Hindlimb muscle (tissue), 1 donor: ENCODE measurements at regions not wholly inside any gene's neighbourhood (a gene's known extent, or its start where the extent isn't known, plus 50 kb on each side); places are given as distances from the start of the nearest gene placed in this dataset.
A peak's percentile ranks its signal among the peaks of the same experiment; 100 is the strongest.
"Not testable (repeated sequence)": the region's sequence is repeated elsewhere in the genome, so short reads cannot be mapped to it uniquely, and the experiment has no call there.

Source experiments
- DNase-seq: peaks from one replicate; pipeline ENCODE4 v3.0.0-alpha.2; 2013

GRCh38 chr6:22749696-22750095, 180.3 kb downstream of the HDGFL1 start:
- DNase-seq = no peak

- DNase-seq = no peak
Measured at GRCh38 chr6:22751223-22751622, 181.9 kb downstream of the HDGFL1 start.

GRCh38 chr6:22752522-22752921, 183.2 kb downstream of the HDGFL1 start:
- no peak for DNase-seq

- no peak for DNase-seq
Measured at GRCh38 chr6:22754061-22754460, 184.7 kb downstream of the HDGFL1 start.

- DNase-seq = no peak
Measured at GRCh38 chr6:22755605-22756004, 186.2 kb downstream of the HDGFL1 start.

- no peak for DNase-seq
Measured at GRCh38 chr6:22756365-22756764, 187.0 kb downstream of the HDGFL1 start.

- DNase-seq = no peak
Measured at GRCh38 chr6:22764496-22764895, 195.1 kb downstream of the HDGFL1 start.

- no peak for DNase-seq
Measured at GRCh38 chr6:22765015-22765414, 195.6 kb downstream of the HDGFL1 start.

GRCh38 chr6:22766979-22767378, 197.6 kb downstream of the HDGFL1 start:
- DNase-seq = no peak

GRCh38 chr6:22770054-22770453, 200.7 kb downstream of the HDGFL1 start:
- DNase-seq = no peak

GRCh38 chr6:22774129-22774528, 204.8 kb downstream of the HDGFL1 start:
- no peak for DNase-seq

GRCh38 chr6:22778438-22778837, 209.1 kb downstream of the HDGFL1 start:
- not testable (repeated sequence) for DNase-seq

GRCh38 chr6:22779062-22779461, 209.7 kb downstream of the HDGFL1 start:
- no peak for DNase-seq

GRCh38 chr6:22783931-22784330, 214.6 kb downstream of the HDGFL1 start:
- DNase-seq = peak; percentile 4

- DNase-seq = peak; percentile 61
Measured at GRCh38 chr6:22784601-22785410, 215.4 kb downstream of the HDGFL1 start.

- no peak for DNase-seq
Measured at GRCh38 chr6:22788038-22788437, 218.7 kb downstream of the HDGFL1 start.

GRCh38 chr6:22789315-22789714, 219.9 kb downstream of the HDGFL1 start:
- DNase-seq = no peak

GRCh38 chr6:22794844-22795243, 225.5 kb downstream of the HDGFL1 start:
- DNase-seq = no peak

- no peak for DNase-seq
Measured at GRCh38 chr6:22800451-22800850, 231.1 kb downstream of the HDGFL1 start.

- no peak for DNase-seq
Measured at GRCh38 chr6:22801831-22802230, 232.5 kb downstream of the HDGFL1 start.

- no peak for DNase-seq
Measured at GRCh38 chr6:22804620-22805261, 235.4 kb downstream of the HDGFL1 start.

GRCh38 chr6:22807261-22807660, 237.9 kb downstream of the HDGFL1 start:
- no peak for DNase-seq

GRCh38 chr6:22807818-22808217, 238.5 kb downstream of the HDGFL1 start:
- DNase-seq = no peak

- DNase-seq = no peak
Measured at GRCh38 chr6:22808466-22808865, 239.1 kb downstream of the HDGFL1 start.
